ENCODE measurements at regions not wholly inside any gene's neighbourhood (a gene's known extent, or its start where the extent isn't known, plus 50 kb on each side); places are given as distances from the start of the nearest gene placed in this dataset.
A peak's percentile ranks its signal among the peaks of the same experiment; 100 is the strongest.

DNA sequence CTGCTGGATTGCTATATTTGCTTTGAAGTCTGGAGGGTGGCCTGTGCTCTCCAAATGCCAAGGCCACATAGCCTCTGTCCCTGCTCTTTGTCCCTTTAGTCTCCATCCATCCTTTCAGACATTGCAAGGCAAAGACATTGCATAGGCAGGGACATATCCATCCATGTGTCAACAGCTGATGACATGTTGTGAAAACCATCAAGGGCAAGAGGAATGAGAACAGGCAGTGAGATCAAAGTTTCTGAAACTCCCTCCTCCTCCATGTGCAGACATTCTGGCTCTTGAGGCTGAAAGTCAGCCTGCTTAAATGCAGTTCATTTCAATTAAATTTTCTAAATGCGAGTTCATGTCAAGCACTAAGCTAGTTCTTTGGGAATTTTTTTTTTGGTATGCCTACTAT is 135.2 kb upstream of the CTNNB1 start:
- Histone ChIP-seq H3K79me2 (ENCODE audit: control insufficient read depth, insufficient read depth, low read length) (no peaks in the 10 kb centered on the region), H3K27ac (ENCODE audit: extremely low read depth, low read depth, low read length) (no peak overlapping the region), H3K4me3 (no peak overlapping the region), H4K20me1 (replicated peaks; ENCODE audit: control insufficient read depth, insufficient read depth, low read length) (no peaks in the 10 kb centered on the region), H3K36me3 (ENCODE audit: control insufficient read depth, insufficient read depth, low read length) (no peaks in the 10 kb centered on the region), H3K4me1 (replicated peaks in 1 of 2; ENCODE audit: control insufficient read depth in 2 of 2, insufficient read depth in 2 of 2, low read length in 2 of 2) (no peaks in the 10 kb centered on the region), H3K4me2 (ENCODE audit: insufficient read depth, low read length) (no peak overlapping the region), H3K9me1 (ENCODE audit: control insufficient read depth, insufficient read depth, low read length) (no peaks in the 10 kb centered on the region), H3K9me3 (replicated peaks; ENCODE audit: control insufficient read depth, insufficient read depth, low read depth, low read length) (no peaks in the 10 kb centered on the region), H2AFZ (ENCODE audit: low read depth, low read length) (no peak overlapping the region), H3K27me3 (ENCODE audit: control insufficient read depth in 2 of 2, insufficient read depth in 2 of 2, low read length in 2 of 2) (no peaks in the 10 kb centered on the region; a peak in 1 of 5 replicates), H3K9ac (ENCODE audit: insufficient read depth in 1 of 2, low read depth in 2 of 2, low read length in 2 of 2) (no peak overlapping the region)
- FAIRE-seq, result no peak
- CTCF ChIA-PET (ENCODE audit: low intra/inter-chr PET ratio), result no interaction called here
- 0% methylated on average over 1 of the region's 1 CpG for WGBS (ENCODE audit: insufficient coverage, low coverage, missing lambda C conversion rate)
- intact Hi-C loops (cut with micrococcal nuclease), result no loop called here
- no peak for TF ChIP-seq LEF1 (IDR thresholded peaks at IDR 0.05)
- TF ChIP-seq, protein P1, sequence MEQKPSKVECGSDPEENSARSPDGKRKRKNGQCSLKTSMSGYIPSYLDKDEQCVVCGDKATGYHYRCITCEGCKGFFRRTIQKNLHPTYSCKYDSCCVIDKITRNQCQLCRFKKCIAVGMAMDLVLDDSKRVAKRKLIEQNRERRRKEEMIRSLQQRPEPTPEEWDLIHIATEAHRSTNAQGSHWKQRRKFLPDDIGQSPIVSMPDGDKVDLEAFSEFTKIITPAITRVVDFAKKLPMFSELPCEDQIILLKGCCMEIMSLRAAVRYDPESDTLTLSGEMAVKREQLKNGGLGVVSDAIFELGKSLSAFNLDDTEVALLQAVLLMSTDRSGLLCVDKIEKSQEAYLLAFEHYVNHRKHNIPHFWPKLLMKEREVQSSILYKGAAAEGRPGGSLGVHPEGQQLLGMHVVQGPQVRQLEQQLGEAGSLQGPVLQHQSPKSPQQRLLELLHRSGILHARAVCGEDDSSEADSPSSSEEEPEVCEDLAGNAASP (IDR thresholded peaks at IDR 0.05), result no peak
- TF ChIP-seq DDX20 (tag; IDR thresholded peaks at IDR 0.05; ENCODE audit: low read depth), result no peak
- no peak for ATAC-seq
- no TSS peak for BruUV-seq (replicated peaks)
- in situ Hi-C loops (cut with MboI), result no loop called here
- POLR2A ChIA-PET, result no interaction called here
- DNase-seq (ENCODE audit: extremely low read depth in 1 of 4, low spot score in 3 of 4), result no peak

DNA sequence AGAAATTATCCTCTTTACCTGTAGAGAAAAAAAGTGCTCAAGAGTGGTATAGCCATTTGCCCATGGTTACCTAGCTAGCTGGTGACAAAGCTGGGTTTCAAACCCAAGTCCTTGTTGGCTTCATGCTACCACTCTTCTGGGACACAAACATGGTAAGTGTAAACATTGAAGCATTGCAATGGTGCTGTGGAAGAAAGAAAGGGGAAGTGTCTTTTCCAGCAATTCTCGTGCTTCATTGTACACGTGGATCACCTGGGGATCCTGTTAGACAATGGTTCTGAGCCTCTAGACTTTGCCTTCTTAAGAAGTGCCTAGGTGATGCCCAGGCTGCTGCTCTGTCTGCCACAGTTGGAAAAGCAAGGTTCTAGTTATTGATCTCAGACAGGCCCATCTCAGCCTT is 134.8 kb upstream of the CTNNB1 start:
- intact Hi-C loops (cut with micrococcal nuclease) (no loop called here), in situ Hi-C loops (cut with MboI) (no loop called here)
- Histone ChIP-seq H2AFZ (ENCODE audit: low read depth, low read length) (no peak overlapping the region), H3K79me2 (ENCODE audit: control insufficient read depth, insufficient read depth, low read length) (no peaks in the 10 kb centered on the region), H3K27ac (ENCODE audit: extremely low read depth, low read depth, low read length) (no peak overlapping the region), H3K4me2 (ENCODE audit: insufficient read depth, low read length) (no peak overlapping the region), H3K4me1 (replicated peaks in 1 of 2; ENCODE audit: control insufficient read depth in 2 of 2, insufficient read depth in 2 of 2, low read length in 2 of 2) (no peaks in the 10 kb centered on the region), H3K4me3 (no peak overlapping the region), H3K9ac (ENCODE audit: insufficient read depth in 1 of 2, low read depth in 2 of 2, low read length in 2 of 2) (no peak overlapping the region), H3K9me3 (replicated peaks; ENCODE audit: control insufficient read depth, insufficient read depth, low read depth, low read length) (no peaks in the 10 kb centered on the region), H3K27me3 (ENCODE audit: control insufficient read depth in 2 of 2, insufficient read depth in 2 of 2, low read length in 2 of 2) (no peaks in the 10 kb centered on the region; a peak in 1 of 5 replicates), H3K36me3 (ENCODE audit: control insufficient read depth, insufficient read depth, low read length) (no peaks in the 10 kb centered on the region), H4K20me1 (replicated peaks; ENCODE audit: control insufficient read depth, insufficient read depth, low read length) (no peaks in the 10 kb centered on the region), H3K9me1 (ENCODE audit: control insufficient read depth, insufficient read depth, low read length) (no peaks in the 10 kb centered on the region)
- POLR2A ChIA-PET, result no interaction called here
- BruUV-seq (replicated peaks), result no TSS peak
- CTCF ChIA-PET (ENCODE audit: low intra/inter-chr PET ratio), result no interaction called here
- ATAC-seq (no peak), FAIRE-seq (no peak), DNase-seq (ENCODE audit: extremely low read depth in 1 of 4, low spot score in 3 of 4) (no peak)
- 0% methylated on average over 2 of the region's 2 CpGs for WGBS (ENCODE audit: insufficient coverage, low coverage, missing lambda C conversion rate)
- TF ChIP-seq SPI1 (IDR thresholded peaks at IDR 0.05; ENCODE audit: borderline replicate concordance, low read depth, low read length) (peak; percentile 77; the same call in 1 of the 2 replicates), RFX1 (IDR thresholded peaks at IDR 0.05) (no peak)
- TF ChIP-seq, protein P2, sequence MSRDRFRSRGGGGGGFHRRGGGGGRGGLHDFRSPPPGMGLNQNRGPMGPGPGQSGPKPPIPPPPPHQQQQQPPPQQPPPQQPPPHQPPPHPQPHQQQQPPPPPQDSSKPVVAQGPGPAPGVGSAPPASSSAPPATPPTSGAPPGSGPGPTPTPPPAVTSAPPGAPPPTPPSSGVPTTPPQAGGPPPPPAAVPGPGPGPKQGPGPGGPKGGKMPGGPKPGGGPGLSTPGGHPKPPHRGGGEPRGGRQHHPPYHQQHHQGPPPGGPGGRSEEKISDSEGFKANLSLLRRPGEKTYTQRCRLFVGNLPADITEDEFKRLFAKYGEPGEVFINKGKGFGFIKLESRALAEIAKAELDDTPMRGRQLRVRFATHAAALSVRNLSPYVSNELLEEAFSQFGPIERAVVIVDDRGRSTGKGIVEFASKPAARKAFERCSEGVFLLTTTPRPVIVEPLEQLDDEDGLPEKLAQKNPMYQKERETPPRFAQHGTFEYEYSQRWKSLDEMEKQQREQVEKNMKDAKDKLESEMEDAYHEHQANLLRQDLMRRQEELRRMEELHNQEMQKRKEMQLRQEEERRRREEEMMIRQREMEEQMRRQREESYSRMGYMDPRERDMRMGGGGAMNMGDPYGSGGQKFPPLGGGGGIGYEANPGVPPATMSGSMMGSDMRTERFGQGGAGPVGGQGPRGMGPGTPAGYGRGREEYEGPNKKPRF (IDR thresholded peaks at IDR 0.05; ENCODE audit: low read depth, low read length), result no peak
- TF ChIP-seq, protein P3, sequence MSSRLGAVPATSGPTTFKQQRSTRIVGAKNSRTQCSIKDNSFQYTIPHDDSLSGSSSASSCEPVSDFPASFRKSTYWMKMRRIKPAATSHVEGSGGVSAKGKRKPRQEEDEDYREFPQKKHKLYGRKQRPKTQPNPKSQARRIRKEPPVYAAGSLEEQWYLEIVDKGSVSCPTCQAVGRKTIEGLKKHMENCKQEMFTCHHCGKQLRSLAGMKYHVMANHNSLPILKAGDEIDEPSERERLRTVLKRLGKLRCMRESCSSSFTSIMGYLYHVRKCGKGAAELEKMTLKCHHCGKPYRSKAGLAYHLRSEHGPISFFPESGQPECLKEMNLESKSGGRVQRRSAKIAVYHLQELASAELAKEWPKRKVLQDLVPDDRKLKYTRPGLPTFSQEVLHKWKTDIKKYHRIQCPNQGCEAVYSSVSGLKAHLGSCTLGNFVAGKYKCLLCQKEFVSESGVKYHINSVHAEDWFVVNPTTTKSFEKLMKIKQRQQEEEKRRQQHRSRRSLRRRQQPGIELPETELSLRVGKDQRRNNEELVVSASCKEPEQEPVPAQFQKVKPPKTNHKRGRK (tag; IDR thresholded peaks at IDR 0.05), result no peak
